Panc1 (cell line): ENCODE measurements at regions not wholly inside any gene's neighbourhood (a gene's known extent, or its start where the extent isn't known, plus 50 kb on each side); places are given as distances from the start of the nearest gene placed in this dataset.

Experiments
- ATAC-seq: fragments of 200-7000 bp; cut with Tn5 transposase; 2 replicates; pipeline ENCODE4 v1.9.1; 2020; ENCODE audit warnings: mild to moderate bottlenecking, moderate library complexity
- BruUV-seq: library from RNA; stranded (reverse); fragments of 400-500 nt; replicated peaks from 2 replicates; lab custom pipeline; 2021; lab: Mats Ljungman, UMichigan
- CTCF ChIA-PET: fragments of 300-600 bp; sonication (Branson Sonifier 250); formaldehyde crosslinking; loops from one replicate; lab custom pipeline; 2022; ENCODE audit warnings: antibody characterized with exemption; lab: Charles Lee
- POLR2A ChIA-PET: fragments of 300-600 bp; sonication (Branson Sonifier 250); formaldehyde crosslinking; loops from one replicate; lab custom pipeline; 2022; ENCODE audit warnings: antibody characterized with exemption; lab: Charles Lee
- DNase-seq: peaks from one replicate; pipeline ENCODE4 v3.0.0-alpha.2; 2010; ENCODE audit warnings: low read depth, low spot score
- H3K27ac ChIP-seq: 2 replicates; pipeline ENCODE4 v1.5.1; 2011; ENCODE audit warnings: mild to moderate bottlenecking, low read length, inconsistent platforms
- H3K27me3 ChIP-seq: fragments of 200-500 bp; sonication (Bioruptor generic); 2 replicates; pipeline ENCODE4 v1.6.0; 2014; ENCODE audit warnings: low read length, inconsistent platforms; ENCODE audit not compliant: control insufficient read depth, insufficient read depth
- H3K36me3 ChIP-seq: fragments of 200-500 bp; sonication (Bioruptor generic); 2 replicates; pipeline ENCODE4 v1.5.1; 2014; ENCODE audit warnings: inconsistent platforms, mild to moderate bottlenecking, low read length, moderate library complexity; ENCODE audit not compliant: control insufficient read depth, insufficient read depth
- H3K4me1 ChIP-seq: 2 replicates; pipeline ENCODE4 v1.5.1; 2011; ENCODE audit warnings: inconsistent platforms, mild to moderate bottlenecking, low read length, moderate library complexity; ENCODE audit not compliant: control insufficient read depth, insufficient read depth
- H3K4me3 ChIP-seq, 2 experiments: 2 replicates each; pipeline ENCODE4 v1.5.1; 2011 to 2012; ENCODE audit warnings: low read depth in 2 of 2, low read length in 2 of 2, mild to moderate bottlenecking in 2 of 2, inconsistent platforms in 1 of 2, moderate library complexity in 1 of 2
- H3K9me3 ChIP-seq: fragments of 200-500 bp; sonication (Bioruptor generic); 2 replicates; pipeline ENCODE4 v1.5.1; 2014; ENCODE audit warnings: low read depth, mild to moderate bottlenecking, inconsistent platforms, low read length, moderate library complexity; ENCODE audit not compliant: control insufficient read depth, insufficient read depth
- POLR2AphosphoS5 ChIP-seq: IDR thresholded peaks from 2 replicates; pipeline ENCODE4 v1.6.1; 2012; ENCODE audit warnings: mild to moderate bottlenecking, low read depth, low read length, moderate library complexity
- SIN3A ChIP-seq: IDR thresholded peaks from 2 replicates; pipeline ENCODE4 v1.6.1; 2012; ENCODE audit warnings: low read depth, mild to moderate bottlenecking, low read length, moderate library complexity, borderline replicate concordance; ENCODE audit not compliant: insufficient read depth
- TCF7L2 ChIP-seq: IDR thresholded peaks from 2 replicates; pipeline ENCODE4 v1.6.1; 2011; ENCODE audit warnings: mild to moderate bottlenecking, low read depth, low read length, inconsistent platforms
- in situ Hi-C: cut with HindIII; loops from 2 replicates; pipeline ENCODE4 v1.10.0; 2016; ENCODE audit warnings: low sequenced_read_pairs, low pct_unique_long_range_greater_than_20kb
- intact Hi-C: fragments of 100-400 bp; cut with micrococcal nuclease; formaldehyde crosslinking; loops from one replicate; pipeline ENCODE4 v1.10.0; 2022; ENCODE audit not compliant: unreplicated experiment
- TF ChIP-seq, protein P1 (sequence below): fragments of 450-650 bp; IDR thresholded peaks from 2 replicates; pipeline ENCODE4 v1.5.1; 2017; ENCODE audit warnings: mild to moderate bottlenecking
- TF ChIP-seq, protein P2 (sequence below), 2 experiments: IDR thresholded peaks; 2 replicates each; pipeline ENCODE4 v1.6.1; 2011 to 2012; ENCODE audit warnings: low read depth in 2 of 2, control low read depth in 1 of 2, low read length in 1 of 2, mild to moderate bottlenecking in 1 of 2, moderate library complexity in 1 of 2; ENCODE audit not compliant: insufficient read depth in 1 of 2

DNA sequence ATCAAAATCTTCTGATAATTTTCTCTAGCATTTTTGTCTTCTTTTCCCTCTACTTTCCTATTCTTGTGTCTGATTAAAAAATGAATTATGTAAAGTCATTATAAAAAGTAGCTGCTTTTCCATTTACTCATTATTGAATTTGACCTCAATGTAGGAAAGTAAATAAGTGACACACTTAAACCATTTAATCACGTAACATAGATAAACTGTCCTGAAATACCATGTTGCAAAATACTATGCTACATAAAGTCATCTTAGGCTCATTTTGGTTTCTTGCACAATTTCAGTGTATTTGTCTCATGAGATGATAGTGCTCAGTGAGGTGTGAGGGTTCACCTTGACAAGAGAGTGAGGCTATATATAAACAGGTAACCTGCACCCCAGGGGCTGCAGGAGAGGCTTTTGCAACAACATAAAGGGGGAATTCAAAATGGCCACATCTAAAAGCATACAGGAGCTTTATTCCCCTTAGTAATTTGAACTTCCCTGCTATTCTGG lies 502.7 kb downstream of the RNF144A start:
- H3K9me3 ChIP-seq: no peaks in the 10 kb centered on the region
- H3K4me3 ChIP-seq: no peak overlapping the region
- no peak for DNase-seq
- CTCF ChIA-PET: no interaction called here
- BruUV-seq: no TSS peak
- no peaks in the 10 kb centered on the region for H3K36me3 ChIP-seq
- H3K27ac ChIP-seq: no peak overlapping the region
- no peak for ATAC-seq
- in situ Hi-C loops (no loop called here), intact Hi-C loops (no loop called here)
- POLR2A ChIA-PET: no interaction called here
- H3K27me3 ChIP-seq: peaks cover 4% of the 10 kb centered on the region; the same call in 1 of the 2 replicates
- TF ChIP-seq TCF7L2: no peak
- TF ChIP-seq, protein P1, sequence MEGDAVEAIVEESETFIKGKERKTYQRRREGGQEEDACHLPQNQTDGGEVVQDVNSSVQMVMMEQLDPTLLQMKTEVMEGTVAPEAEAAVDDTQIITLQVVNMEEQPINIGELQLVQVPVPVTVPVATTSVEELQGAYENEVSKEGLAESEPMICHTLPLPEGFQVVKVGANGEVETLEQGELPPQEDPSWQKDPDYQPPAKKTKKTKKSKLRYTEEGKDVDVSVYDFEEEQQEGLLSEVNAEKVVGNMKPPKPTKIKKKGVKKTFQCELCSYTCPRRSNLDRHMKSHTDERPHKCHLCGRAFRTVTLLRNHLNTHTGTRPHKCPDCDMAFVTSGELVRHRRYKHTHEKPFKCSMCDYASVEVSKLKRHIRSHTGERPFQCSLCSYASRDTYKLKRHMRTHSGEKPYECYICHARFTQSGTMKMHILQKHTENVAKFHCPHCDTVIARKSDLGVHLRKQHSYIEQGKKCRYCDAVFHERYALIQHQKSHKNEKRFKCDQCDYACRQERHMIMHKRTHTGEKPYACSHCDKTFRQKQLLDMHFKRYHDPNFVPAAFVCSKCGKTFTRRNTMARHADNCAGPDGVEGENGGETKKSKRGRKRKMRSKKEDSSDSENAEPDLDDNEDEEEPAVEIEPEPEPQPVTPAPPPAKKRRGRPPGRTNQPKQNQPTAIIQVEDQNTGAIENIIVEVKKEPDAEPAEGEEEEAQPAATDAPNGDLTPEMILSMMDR: no peak
- no peak for TF ChIP-seq SIN3A
- TF ChIP-seq POLR2AphosphoS5: no peak
- TF ChIP-seq, protein P2, sequence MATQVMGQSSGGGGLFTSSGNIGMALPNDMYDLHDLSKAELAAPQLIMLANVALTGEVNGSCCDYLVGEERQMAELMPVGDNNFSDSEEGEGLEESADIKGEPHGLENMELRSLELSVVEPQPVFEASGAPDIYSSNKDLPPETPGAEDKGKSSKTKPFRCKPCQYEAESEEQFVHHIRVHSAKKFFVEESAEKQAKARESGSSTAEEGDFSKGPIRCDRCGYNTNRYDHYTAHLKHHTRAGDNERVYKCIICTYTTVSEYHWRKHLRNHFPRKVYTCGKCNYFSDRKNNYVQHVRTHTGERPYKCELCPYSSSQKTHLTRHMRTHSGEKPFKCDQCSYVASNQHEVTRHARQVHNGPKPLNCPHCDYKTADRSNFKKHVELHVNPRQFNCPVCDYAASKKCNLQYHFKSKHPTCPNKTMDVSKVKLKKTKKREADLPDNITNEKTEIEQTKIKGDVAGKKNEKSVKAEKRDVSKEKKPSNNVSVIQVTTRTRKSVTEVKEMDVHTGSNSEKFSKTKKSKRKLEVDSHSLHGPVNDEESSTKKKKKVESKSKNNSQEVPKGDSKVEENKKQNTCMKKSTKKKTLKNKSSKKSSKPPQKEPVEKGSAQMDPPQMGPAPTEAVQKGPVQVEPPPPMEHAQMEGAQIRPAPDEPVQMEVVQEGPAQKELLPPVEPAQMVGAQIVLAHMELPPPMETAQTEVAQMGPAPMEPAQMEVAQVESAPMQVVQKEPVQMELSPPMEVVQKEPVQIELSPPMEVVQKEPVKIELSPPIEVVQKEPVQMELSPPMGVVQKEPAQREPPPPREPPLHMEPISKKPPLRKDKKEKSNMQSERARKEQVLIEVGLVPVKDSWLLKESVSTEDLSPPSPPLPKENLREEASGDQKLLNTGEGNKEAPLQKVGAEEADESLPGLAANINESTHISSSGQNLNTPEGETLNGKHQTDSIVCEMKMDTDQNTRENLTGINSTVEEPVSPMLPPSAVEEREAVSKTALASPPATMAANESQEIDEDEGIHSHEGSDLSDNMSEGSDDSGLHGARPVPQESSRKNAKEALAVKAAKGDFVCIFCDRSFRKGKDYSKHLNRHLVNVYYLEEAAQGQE (IDR thresholded peaks at IDR 0.05; ENCODE audit: insufficient read depth in 1 of 2, low read depth in 2 of 2, low read length in 1 of 2): no peak
- no peaks in the 10 kb centered on the region for H3K4me1 ChIP-seq

DNA sequence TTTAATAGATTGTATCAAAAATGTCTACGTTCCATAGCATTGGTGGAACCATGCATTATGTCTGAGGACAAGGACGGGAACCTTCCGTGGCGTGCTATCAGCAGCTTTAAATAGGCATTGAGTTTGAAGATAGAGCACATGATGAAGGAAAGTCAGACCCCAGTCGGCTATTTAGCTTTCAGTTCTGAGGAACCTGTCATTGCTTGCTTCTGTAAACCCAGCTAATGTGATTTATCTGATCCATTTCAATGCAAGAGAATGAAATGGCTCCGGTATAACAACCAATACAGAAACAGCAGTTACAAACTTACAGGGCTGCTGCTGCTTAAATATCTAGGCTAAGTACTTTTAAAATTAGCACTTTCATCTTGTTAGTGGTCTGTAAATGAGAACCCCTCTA lies 503.3 kb downstream of the RNF144A start:
- intact Hi-C loops (no loop called here), in situ Hi-C loops (no loop called here)
- no peak for DNase-seq
- no peaks in the 10 kb centered on the region for H3K4me1 ChIP-seq
- BruUV-seq: no TSS peak
- no peaks in the 10 kb centered on the region for H3K9me3 ChIP-seq
- POLR2A ChIA-PET: no interaction called here
- TF ChIP-seq, protein P2 (IDR thresholded peaks at IDR 0.05; ENCODE audit: insufficient read depth in 1 of 2, low read depth in 2 of 2, low read length in 1 of 2): no peak
- TF ChIP-seq SIN3A (no peak), POLR2AphosphoS5 (no peak), TCF7L2 (no peak)
- TF ChIP-seq, protein P1: no peak
- no peak overlapping the region for H3K27ac ChIP-seq
- H3K27me3 ChIP-seq: peaks cover 4% of the 10 kb centered on the region; the same call in 1 of the 2 replicates
- ATAC-seq: no peak
- CTCF ChIA-PET: no interaction called here
- H3K36me3 ChIP-seq: no peaks in the 10 kb centered on the region
- H3K4me3 ChIP-seq: no peak overlapping the region
